Effector CD8-positive, alpha-beta T cell (primary cell): ENCODE measurements at regions not wholly inside any gene's neighbourhood (a gene's known extent, or its start where the extent isn't known, plus 50 kb on each side); places are given as distances from the start of the nearest gene placed in this dataset.

ENCODE experiments used
- DNase-seq: peaks from one replicate; lab custom pipeline; 2025; lab: John Stamatoyannopoulos, UW

DNA sequence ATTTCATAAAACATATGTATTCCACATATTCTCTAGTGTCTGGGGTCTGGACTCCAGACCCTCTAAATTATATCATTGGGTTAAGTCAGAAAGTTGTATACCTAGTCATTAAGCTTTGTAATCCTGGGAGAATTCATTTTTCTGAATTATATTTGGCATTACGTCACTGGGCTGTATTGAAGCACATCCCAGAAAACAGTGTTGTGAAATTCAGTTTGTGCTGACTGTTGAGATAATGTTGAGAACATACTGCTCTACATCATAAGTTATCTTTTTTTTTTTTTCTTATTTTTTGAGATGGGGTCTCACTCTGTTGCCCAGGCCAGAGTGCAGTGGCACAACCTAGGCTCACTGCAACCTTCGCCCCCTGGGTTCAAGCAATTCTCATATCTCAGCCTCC, 153.1 kb upstream of the STT3B start:
- no peak for DNase-seq

DNA sequence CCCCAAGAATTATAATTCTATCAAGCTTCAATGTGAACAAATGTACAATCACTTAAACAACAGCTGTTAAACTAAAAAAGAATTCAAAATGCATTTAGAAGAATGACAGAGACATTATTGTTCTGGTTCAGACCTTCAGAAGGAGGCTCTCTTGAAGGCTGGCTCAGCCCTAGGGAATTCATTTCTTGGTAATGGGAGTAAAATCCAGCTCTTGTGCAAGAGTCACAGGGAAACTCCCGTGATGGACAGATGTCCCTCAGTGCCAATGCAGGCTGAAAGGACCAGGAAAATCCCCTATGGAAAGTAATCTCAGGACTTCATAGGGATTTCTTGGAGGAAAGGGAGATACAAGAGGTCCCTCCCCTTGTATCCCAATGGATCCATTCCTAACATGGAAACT, 149.9 kb upstream of the STT3B start:
- no peak for DNase-seq

DNA sequence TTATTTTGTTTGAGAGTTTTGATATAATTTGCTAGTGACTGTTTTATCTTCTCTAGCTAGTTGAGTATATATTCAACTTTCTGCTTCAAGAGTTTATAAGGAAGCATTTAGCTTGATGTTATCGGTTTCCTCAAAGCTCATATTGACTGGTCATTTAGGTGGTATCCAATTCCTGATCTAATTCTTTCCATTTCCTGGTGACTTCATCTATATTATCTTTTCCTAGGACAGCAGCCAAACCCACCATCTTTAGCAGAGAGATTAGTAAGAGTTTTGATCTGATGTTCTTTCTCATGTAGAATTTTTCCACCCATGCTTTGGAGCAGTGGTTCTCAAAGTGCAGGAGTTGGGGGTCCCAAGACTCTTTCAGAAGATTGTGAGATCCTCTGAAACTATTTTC, 148.6 kb upstream of the STT3B start:
- no peak for DNase-seq

DNA sequence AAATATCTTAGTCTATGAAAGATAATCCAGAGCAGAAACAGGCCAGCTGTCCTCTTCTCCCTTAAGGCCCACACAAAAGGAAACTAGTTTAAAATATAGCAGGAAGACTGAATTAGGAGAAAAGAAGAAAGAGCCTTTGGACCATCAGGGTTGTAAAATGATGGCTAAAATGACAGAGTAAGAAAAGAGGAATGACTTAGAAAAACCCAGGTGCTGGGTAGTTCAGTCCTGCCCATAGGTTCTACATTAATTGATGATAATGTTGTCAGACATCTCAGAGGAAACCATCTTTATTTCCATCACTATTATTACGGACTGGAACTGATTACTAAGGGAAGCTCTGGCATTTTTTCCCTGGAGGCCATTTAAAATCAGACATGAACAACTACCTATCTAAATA, 142.8 kb upstream of the STT3B start:
- DNase-seq, result no peak

DNA sequence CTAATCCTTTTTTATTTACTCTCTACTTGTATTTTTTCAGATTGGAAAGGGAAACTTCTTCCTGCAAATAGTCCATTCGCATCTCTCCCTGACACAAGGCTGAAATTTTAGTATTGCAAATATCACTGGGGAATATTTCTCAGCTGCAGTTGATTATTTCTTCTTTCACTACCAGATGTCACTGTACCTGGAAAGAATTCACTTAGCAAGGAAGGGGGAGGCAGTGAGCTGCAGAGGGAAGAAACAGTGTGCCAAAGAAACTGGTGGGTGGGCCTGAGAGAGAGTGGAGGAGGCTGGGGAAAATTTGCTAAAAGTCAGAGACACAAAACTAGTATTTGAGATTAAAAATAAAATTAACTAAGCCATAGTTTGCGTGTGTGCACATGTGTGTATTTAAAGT, 142.3 kb upstream of the STT3B start:
- DNase-seq, result no peak

DNA sequence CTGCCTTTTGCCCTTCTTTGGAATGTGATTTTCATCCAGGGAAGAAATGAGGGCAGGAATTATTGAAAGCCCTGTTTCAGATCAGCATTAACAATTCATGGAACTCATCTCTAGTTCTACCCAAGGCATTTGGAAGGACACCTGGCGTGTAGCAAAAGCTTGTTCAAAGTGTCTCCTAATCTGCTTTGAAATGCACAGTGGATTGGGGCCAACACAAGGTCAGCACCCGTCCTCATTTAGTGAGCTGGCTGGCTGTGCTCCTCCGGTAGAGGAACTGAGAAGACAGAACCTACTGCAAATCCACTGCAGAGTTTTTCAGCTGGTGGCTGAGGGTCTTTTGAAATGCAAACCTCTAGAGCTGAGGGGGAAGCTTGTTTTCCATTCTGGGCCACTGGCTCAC, 141.6 kb upstream of the STT3B start:
- no peak for DNase-seq

DNA sequence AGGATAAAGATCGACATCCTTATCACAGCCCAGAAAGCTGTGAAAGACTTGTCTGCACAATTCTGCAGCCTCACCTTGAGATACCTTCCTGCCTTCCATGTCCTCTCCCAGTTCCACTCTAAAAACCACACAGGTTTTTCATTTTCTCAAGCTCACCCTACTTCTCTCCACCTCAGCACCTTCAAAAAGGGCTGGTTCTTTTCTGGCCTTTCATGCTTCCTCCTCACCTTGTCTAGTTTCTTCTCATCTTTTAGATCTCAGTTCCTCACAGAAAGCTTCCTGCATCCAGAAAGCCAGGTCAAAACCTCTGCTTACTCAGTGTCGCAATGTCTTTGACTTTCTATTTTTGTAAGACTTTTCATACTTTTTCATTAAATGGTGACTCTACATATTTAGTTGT, 140.2 kb upstream of the STT3B start:
- no peak for DNase-seq

DNA sequence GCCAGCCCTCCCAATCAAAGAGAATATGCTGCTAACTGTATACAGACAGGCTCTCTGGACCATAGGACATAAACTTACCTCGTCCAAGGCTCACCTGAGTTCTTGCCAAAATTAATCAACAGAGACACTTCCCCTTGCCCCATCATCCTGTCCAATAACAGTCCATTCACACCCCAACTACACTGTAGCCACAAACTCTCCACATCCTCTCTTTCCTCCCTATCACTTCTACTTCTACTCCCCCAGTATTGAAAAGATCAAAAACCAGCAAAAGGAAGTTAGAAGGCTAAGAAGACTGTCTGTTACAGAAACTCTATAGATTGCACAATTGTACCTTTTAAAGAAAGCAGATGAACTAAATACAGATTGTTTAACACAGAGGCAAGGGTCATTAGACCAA, 133.5 kb upstream of the STT3B start:
- DNase-seq, result no peak

DNA sequence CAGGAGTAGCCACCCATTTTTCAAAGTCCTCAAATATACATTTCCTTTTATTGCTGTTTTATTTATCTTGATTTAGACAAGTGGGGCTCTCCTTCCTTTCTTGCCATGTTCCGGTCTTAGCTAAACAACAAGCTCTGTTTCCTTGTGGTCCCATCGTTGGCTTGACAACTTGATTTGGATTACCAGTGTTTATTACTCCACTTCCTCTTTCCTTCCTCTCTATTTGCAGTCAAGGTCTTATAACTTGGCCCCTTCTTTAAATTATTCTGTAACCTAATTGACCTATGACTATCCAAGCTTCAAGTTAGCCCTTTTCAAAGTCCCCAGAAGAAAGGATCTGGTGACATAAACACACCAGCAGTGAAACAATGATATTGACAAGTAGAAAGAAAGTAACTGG, 130.6 kb upstream of the STT3B start:
- no peak for DNase-seq

DNA sequence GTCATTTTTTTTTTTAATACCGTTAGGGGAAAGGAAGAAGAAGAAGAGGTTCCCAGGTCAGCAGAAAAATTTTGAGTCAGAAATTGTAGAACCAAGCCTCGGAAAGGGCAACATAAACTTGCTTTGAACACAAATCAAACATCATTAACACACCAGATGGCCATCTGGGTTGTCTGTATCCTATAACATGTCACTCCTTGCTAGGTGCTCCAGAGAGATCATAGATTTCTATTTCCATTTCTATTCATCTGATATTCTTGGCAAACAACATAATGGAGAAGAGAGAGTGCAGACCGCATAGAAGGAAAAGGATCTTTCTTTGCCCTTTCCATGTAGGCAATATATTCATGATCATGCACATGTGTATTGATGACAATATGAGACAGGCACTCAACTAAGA, 129.5 kb upstream of the STT3B start:
- DNase-seq, result no peak

DNA sequence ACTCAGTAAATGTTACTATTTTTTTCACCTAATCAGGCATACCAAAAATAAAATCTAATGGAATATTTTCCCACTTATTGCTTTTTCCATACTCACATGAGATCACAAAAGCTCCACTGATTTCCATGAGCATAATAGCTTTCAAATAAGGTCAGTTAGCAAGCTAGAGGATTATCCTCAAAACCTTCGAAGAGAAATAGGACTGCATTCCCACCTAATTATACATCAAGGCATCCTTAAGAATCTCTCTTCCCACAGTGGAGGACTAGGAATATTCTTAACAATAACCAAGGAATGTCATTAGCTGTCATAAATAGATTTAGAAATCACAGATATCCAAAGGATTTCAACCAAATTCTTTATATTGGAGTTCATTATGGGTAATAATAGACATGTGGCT, 127.9 kb upstream of the STT3B start:
- DNase-seq, result no peak

DNA sequence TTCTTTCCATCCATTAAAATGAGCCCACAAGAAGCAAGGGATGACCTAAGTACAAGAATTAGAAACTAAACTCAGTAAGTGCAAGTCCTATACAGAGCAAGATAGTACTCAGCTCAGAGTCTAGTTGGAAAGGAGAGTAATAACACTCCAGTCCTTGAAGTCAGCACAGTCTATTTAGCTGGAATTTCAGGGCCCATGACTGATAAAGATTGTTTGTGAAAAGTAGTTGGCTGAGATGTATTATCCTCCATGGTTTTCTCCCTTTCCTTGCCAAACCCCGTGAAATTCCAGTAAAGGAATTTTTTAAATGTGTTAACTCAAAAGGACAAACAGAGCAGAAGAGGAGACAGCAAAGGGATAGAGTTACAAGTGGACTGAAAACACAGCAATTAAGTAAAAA, 127.2 kb upstream of the STT3B start:
- no peak for DNase-seq

DNA sequence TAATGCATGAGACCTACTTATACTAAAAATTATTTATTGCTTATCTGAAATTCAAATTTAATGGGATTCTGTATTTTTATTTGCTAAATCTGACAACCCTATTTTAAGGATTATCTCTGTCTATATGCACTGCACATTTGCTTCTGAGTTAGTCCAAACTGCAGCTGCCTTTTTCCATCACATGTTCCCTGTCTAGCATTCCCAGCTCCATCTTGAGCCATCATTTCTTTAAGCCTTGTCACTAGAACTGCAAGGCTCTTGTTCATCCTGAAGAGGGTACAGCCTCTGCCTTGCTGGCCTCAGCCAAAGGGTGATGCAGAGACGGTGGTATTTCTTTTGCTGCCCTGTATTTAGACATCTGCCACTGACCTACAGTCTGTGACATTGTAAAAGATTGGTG, 125.8 kb upstream of the STT3B start:
- DNase-seq, result no peak

DNA sequence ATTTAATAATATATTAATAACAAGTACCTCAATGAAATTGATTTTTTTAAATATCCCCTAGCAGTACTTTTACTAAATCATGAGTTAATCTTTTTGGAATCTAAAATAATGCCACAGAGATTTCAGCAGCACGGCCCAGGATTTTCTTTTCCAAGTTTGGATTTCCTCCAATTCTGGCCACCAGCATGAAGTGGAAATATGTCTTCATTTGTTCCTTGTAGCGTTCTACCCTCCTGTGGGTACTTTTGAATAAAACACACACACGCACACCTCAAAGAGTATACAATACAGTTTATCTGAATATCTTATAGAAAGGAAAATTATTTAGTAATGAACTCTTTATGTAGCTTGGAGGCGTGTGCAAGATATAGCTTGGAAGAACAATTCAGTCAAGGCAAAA, 125.1 kb upstream of the STT3B start:
- no peak for DNase-seq

DNA sequence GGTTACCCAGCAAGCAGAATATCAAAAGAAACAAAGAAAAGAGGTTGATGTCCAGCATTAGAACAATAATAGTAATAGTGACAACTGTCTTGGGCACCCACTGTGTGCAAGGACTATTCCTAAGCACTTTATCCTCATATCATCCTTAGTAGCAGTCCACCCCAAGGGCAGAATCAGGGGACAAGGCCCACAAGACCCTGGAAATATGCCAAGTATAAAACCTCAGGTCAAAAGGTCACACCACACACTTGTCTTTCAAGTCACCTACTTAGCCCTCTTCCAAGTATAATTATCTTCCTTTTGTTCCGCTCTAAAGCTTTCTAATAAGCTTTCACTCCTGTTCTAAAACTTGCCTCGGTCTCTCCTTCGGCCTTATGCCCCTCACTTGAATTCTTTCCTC, 124.0 kb upstream of the STT3B start:
- no peak for DNase-seq

DNA sequence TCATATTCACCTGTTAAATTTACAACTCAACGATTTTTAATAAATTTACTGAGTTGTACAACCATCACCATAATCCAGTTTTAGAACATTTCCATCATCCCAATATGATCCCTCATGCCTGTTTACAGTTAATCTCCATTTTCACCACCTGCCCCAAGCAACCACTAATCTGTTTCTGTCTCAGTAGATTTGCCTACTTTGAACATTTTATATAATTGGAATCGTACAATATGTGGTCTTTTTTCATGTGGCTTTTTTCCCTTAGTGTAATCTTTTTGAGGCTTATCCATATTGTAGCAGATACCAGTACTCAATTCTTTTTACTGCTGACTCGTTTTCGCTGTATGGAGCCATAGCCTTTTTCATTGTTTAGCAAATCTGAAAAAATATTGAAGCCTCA, 123.3 kb upstream of the STT3B start:
- DNase-seq, result no peak

DNA sequence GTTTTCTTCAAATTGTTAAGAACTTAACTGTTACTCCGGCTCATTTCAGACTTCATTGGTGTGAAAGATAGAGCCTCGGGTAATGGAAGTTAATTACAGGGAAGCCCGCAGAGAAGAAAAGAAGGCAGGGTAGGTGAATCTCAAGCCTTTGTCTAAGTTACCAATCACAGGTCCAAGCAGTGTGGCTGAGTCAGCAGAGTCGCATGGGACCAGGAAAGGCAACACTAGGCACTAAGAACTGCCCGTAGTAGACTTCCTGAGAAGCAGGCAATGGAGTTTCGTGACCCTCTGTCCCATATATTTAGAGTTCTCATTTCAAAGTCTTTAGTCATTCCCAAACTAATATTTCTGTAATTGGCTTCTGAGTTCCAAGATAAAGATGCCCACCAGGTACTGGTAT, 122.9 kb upstream of the STT3B start:
- DNase-seq, result no peak

DNA sequence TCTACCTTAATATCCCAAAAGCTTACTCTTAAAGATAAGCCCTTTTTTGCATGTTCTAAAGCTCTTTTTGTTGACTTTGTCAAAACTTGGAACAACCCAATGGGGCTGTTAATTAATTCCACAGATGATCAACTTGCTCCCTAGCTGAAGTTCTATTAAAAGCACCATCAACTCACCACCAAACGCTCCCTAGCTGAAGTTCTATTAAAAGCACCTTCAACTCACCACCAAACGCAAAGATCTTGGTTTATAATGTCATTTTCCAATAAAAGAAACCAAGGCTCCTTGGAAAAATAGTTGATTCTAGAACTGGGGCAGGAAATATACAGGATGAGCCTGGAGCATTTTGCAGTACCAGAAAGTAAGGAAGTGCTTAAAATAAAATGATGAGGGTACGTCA, 122.3 kb upstream of the STT3B start:
- DNase-seq, result no peak

DNA sequence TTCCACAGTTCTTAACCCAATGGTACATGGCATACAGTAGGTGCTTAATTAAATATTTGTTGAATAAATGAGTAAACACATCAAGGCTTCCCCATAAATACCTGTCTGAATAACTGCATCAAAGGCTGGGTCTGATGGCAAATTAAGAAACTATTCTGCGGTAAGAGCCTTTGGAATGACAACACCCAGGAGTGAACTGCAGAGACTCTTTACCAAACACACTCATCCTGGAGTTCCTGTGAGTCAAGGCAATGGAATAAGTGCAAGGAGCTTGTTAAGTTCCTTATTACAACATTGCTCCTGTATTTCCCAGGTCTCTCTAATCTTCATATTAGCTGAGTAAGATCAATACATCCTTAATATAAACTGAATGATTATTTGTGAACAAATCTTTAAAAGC, 119.9 kb upstream of the STT3B start:
- no peak for DNase-seq

DNA sequence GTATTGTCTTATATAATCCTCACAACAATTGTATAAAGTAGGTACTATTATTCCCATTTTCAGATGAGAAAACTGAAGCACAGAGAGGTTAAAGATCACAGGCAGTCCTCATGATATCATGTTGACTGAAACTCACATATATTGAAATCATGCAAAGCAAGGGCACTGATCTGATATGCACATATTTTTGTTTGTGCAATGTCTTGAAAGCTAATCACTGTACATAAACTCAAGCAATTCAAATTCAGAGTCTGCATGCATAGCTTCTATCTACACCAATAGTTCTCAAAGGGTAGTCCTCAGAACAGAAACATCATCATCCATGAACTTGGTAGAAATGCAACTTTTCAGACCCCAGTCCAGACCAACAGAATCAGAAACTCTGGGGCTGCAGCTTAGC, 119.2 kb upstream of the STT3B start:
- no peak for DNase-seq

DNA sequence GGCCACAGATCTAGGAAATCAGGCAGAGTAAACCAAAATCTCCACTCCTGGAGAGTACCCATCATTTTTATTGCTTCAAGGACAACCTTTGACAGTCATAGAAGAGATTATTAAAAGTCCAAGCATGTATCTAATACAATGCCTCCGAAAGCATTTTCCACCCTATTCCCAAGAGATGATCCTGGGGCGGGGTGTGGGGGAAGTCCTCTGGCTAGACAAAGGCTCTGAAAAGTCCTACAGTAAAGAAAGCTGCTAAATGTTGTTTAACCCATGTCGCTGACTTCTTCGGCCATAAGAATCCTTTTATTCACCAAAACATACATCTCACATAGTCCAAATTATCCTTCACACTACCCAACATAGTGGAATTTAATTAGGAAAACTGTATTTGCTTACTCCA, 115.7 kb upstream of the STT3B start:
- DNase-seq, result no peak

DNA sequence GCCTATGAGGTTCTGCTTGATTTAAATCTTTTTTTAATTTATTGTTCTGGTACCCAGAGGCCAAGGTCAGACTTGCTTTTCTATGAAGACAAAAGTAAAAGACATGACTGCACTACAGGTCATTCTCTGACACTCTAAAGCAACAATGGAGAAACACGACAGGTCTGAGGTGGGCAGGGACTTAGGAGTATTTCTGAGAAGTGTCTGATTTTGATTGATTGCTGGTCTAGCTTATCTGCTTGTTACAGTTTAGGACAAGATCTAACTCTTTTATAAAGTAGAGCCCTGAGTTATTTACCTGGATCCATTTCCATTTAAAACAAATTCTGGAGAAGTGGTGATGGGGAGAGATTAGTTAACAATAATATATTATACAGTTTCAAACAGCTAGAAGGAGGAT, 115.2 kb upstream of the STT3B start:
- no peak for DNase-seq

DNA sequence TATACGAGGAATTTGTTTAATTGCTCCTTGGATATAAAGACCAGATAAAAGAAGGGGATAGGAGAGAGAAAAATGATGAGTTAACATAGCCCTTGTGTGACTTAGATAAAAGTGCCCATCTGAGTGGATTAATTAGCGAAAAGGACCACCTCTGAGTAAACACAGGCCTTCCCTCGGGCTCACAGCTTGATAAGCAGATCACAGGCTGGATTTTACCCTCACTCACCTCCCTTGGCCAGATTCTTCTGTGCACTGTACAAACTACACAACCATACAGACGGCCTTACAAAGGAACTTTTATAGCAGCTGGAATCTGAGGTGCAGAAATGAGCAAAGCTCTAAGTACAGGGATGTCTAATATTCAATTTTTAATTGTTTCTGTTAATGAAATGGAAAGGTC, 112.4 kb upstream of the STT3B start:
- DNase-seq, result no peak

DNA sequence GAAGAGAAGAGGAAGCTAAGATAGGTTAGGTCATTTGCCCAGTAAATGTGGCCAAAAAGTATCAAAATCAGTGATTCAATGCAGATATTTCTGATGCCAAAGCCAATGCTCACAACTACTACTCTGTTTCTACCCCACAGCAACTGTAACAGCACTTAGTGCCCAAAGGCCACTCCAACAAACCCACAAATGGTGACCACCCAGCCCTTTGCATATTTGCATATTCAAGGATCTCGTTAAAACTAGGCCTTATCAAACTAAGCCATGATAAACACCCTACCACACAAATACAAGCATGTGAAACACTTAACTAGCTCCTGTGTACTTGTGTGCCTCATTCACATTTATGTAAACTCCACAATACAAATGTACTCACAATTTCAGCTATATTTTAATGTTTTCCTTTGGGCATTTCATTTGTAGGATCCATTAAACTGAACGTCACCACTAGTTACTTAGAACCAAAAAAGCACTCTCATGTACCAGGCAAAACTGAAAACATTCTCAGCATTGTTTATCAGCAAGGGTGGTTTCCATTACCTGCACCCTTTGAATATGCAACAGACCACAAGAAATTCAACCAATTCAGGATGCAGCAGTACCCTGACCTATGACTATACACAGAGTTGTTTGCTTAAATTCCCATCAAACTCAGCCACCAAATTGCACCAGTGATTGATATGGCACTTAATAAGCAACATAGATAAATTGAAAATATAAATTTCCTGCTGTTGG, 111.2 kb upstream of the STT3B start:
- DNase-seq, result no peak

DNA sequence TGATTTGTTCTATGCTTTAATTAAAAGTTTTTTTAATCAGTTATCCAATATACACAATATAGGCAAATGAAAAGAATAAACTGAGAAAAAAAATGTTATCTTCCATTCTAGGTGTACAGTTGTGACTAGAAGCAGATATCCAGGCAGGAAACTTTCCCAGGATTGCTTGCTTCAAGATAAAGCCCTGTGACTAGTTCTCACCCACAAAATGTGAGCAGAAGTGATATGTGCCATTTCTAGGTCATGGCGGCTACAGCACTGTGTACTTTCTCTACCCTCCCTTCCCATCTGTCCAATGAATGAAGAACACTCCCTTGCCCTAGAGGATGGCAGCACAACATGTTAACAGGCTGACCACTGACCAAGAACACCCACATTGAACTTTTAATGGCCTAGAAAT, 110.5 kb upstream of the STT3B start:
- DNase-seq, result no peak
